H1 (cell line): ENCODE measurements at regions not wholly inside any gene's neighbourhood (a gene's known extent, or its start where the extent isn't known, plus 50 kb on each side); places are given as distances from the start of the nearest gene placed in this dataset.

ENCODE experiments used
- CTCF ChIA-PET: fragments of 300-600 bp; sonication (Branson Sonifier 250); formaldehyde crosslinking; loops from one replicate; lab custom pipeline; 2021; ENCODE audit not compliant: partially characterized antibody; lab: Charles Lee
- POLR2A ChIA-PET: fragments of 300-600 bp; sonication (Branson Sonifier 250); formaldehyde crosslinking; loops from one replicate; lab custom pipeline; 2021; ENCODE audit warnings: inconsistent platforms; ENCODE audit not compliant: partially characterized antibody; lab: Charles Lee
- DNase-seq, 2 experiments: peaks; one replicate each; pipeline versions ENCODE4 v3.0.0 to v3.0.0-alpha.2; 2010 to 2022; ENCODE audit warnings: low spot score in 2 of 2, low read depth in 1 of 2, mixed read lengths in 1 of 2
- FAIRE-seq: peaks from 2 replicates; lab custom pipeline; 2011; peaks lifted over from hg19 to GRCh38; lab: Jason Lieb, UNC
- H2AFZ ChIP-seq: 2 replicates; pipeline ENCODE4 v1.8.1; 2012; ENCODE audit warnings: low read length, inconsistent platforms
- H2AK5ac ChIP-seq: 2 replicates; pipeline ENCODE4 v1.6.1; 2013; ENCODE audit warnings: low read depth, low read length
- H2BK120ac ChIP-seq: replicated peaks from 2 replicates; pipeline ENCODE3; 2013; ENCODE audit warnings: low read depth, low read length, inconsistent platforms
- H2BK12ac ChIP-seq: 2 replicates; pipeline ENCODE4 v1.6.1; 2013; ENCODE audit warnings: low read depth, low read length
- H2BK15ac ChIP-seq: 2 replicates; pipeline ENCODE4 v1.6.1; 2013; ENCODE audit warnings: low read length
- H2BK20ac ChIP-seq: 2 replicates; pipeline ENCODE4 v1.6.1; 2013; ENCODE audit warnings: low read length
- H2BK5ac ChIP-seq: 2 replicates; pipeline ENCODE4 v1.6.1; 2013; ENCODE audit warnings: low read depth, low read length
- H3K14ac ChIP-seq: 2 replicates; pipeline ENCODE4 v1.6.1; 2013; ENCODE audit warnings: inconsistent platforms; ENCODE audit not compliant: insufficient read length
- H3K18ac ChIP-seq: 2 replicates; pipeline ENCODE4 v1.6.1; 2013; ENCODE audit warnings: low read length; ENCODE audit errors: extremely low read depth
- H3K23ac ChIP-seq: 2 replicates; pipeline ENCODE4 v1.6.1; 2013; ENCODE audit warnings: inconsistent platforms; ENCODE audit not compliant: insufficient read length
- H3K23me2 ChIP-seq: 2 replicates; pipeline ENCODE4 v1.6.1; 2013; ENCODE audit warnings: low read depth, low read length
- H3K27ac ChIP-seq: 2 replicates; pipeline ENCODE4 v1.6.1; 2011; ENCODE audit warnings: low read depth, low read length, inconsistent platforms
- H3K27me3 ChIP-seq, 4 experiments: replicated peaks in 1 of 4; 1 replicate in 1 of 4; 2 replicates in 3 of 4; pipeline versions ENCODE4 v1.6.1 to v1.8.1; 2011 to 2013; ENCODE audit warnings: low read length in 3 of 4, mild to moderate bottlenecking in 3 of 4, inconsistent platforms in 2 of 4, mixed read lengths in 2 of 4, moderate library complexity in 1 of 4; ENCODE audit not compliant: control insufficient read depth in 3 of 4, insufficient read depth in 3 of 4; ENCODE audit errors: extremely low read depth in 1 of 4
- H3K36me3 ChIP-seq, 4 experiments: 2 replicates each; pipeline versions ENCODE4 v1.6.1 to v1.8.1; 2011 to 2013; ENCODE audit warnings: mild to moderate bottlenecking in 4 of 4, low read length in 3 of 4, moderate library complexity in 2 of 4, control low read depth in 1 of 4, inconsistent platforms in 1 of 4; ENCODE audit not compliant: insufficient read depth in 4 of 4, control insufficient read depth in 2 of 4
- H3K4ac ChIP-seq: replicated peaks from 2 replicates; pipeline ENCODE3; 2013; ENCODE audit warnings: low read length, low read depth, mixed read lengths, inconsistent platforms; ENCODE audit not compliant: insufficient read length
- H3K4me1 ChIP-seq, 4 experiments: replicated peaks in 1 of 4; 1 replicate in 1 of 4; 2 replicates in 3 of 4; pipeline versions ENCODE4 v1.6.1 to v1.8.1; 2011 to 2013; ENCODE audit warnings: low read length in 3 of 4, inconsistent platforms in 2 of 4, mixed read lengths in 1 of 4; ENCODE audit not compliant: insufficient read depth in 4 of 4, control insufficient read depth in 3 of 4
- H3K4me2 ChIP-seq, 2 experiments: 2 replicates each; pipeline versions ENCODE4 v1.6.1 to v1.8.1; 2011 to 2013; ENCODE audit warnings: low read depth in 2 of 2, low read length in 2 of 2, control low read depth in 1 of 2, inconsistent platforms in 1 of 2, mild to moderate bottlenecking in 1 of 2; ENCODE audit not compliant: insufficient read depth in 1 of 2
- H3K4me3 ChIP-seq, 4 experiments: fragments of 200-600, 300-600 bp in 1 of 4; sonication (generic), shearing (Covaris generic), sonication (Bioruptor Twin) in 1 of 4; 2 replicates each; pipeline versions ENCODE4 v1.5.1 to v1.8.1; 2011 to 2016; ENCODE audit warnings: low read length in 4 of 4, low read depth in 3 of 4, control low read depth in 2 of 4, inconsistent platforms in 2 of 4, mild to moderate bottlenecking in 2 of 4, mixed read lengths in 1 of 4, moderate library complexity in 1 of 4; ENCODE audit not compliant: insufficient read depth in 2 of 4; ENCODE audit errors: extremely low read depth in 1 of 4
- H3K56ac ChIP-seq: replicated peaks from 2 replicates; pipeline ENCODE3; 2013; ENCODE audit warnings: low read depth, mild to moderate bottlenecking, mixed read lengths, low read length, inconsistent platforms; ENCODE audit not compliant: insufficient read length
- H3K79me1 ChIP-seq: 2 replicates; pipeline ENCODE4 v1.6.1; 2013; ENCODE audit warnings: low read depth, low read length, control low read depth
- H3K79me2 ChIP-seq, 2 experiments: 2 replicates each; pipeline versions ENCODE4 v1.6.1 to v1.8.1; 2012 to 2013; ENCODE audit warnings: low read length in 2 of 2, mild to moderate bottlenecking in 2 of 2, inconsistent platforms in 1 of 2; ENCODE audit not compliant: insufficient read depth in 2 of 2, control insufficient read depth in 1 of 2
- H3K9ac ChIP-seq, 4 experiments: replicated peaks in 1 of 4; 1 replicate in 1 of 4; 2 replicates in 3 of 4; pipeline versions ENCODE4 v1.6.1 to v1.8.1; 2011 to 2013; ENCODE audit warnings: low read depth in 3 of 4, low read length in 3 of 4, control low read depth in 2 of 4, mild to moderate bottlenecking in 2 of 4, moderate library complexity in 2 of 4, inconsistent platforms in 1 of 4; ENCODE audit errors: extremely low read depth in 1 of 4
- H3K9me3 ChIP-seq, 2 experiments: 2 replicates each; pipeline versions ENCODE4 v1.6.1 to v1.8.1; 2012 to 2013; ENCODE audit warnings: mild to moderate bottlenecking in 2 of 2, moderate library complexity in 2 of 2, control low read depth in 1 of 2, inconsistent platforms in 1 of 2, low read depth in 1 of 2, low read length in 1 of 2, mixed read lengths in 1 of 2; ENCODE audit not compliant: insufficient read depth in 2 of 2
- H4K20me1 ChIP-seq, 2 experiments: replicated peaks in 1 of 2; 2 replicates each; pipeline versions ENCODE3 to v1.8.1; 2011 to 2013; ENCODE audit warnings: inconsistent platforms in 2 of 2, low read length in 2 of 2, mild to moderate bottlenecking in 1 of 2; ENCODE audit not compliant: insufficient read depth in 2 of 2, control insufficient read depth in 1 of 2
- H4K5ac ChIP-seq: 2 replicates; pipeline ENCODE4 v1.6.1; 2013; ENCODE audit warnings: low read length, low read depth, mixed read lengths, inconsistent platforms; ENCODE audit not compliant: insufficient read length
- H4K8ac ChIP-seq: 2 replicates; pipeline ENCODE4 v1.8.0; 2013; ENCODE audit warnings: mild to moderate bottlenecking, moderate library complexity, low read length, inconsistent platforms; ENCODE audit not compliant: insufficient read depth; ENCODE audit errors: extremely low read depth
- H4K91ac ChIP-seq: replicated peaks from 2 replicates; pipeline ENCODE3; 2013; ENCODE audit warnings: low read length, mixed read lengths, inconsistent platforms; ENCODE audit not compliant: insufficient read length
- BACH1 ChIP-seq: IDR thresholded peaks from 2 replicates; pipeline ENCODE4 v1.6.1; 2012; ENCODE audit warnings: low read length, improper control_type of control experiment
- EP300 ChIP-seq, 2 experiments: IDR thresholded peaks; 1 replicate in 1 of 2; 2 replicates in 1 of 2; pipeline ENCODE4 v1.6.1; 2011 to 2012; ENCODE audit warnings: low read depth in 2 of 2, low read length in 2 of 2, mild to moderate bottlenecking in 2 of 2, borderline replicate concordance in 1 of 2, inconsistent platforms in 1 of 2, moderate library complexity in 1 of 2
- HDAC2 ChIP-seq, 2 experiments: fragments of 300-600 bp in 1 of 2; sonication (generic) in 1 of 2; IDR thresholded peaks; 2 replicates each; pipeline ENCODE4 v1.6.1; 2011 to 2012; ENCODE audit warnings: low read depth in 2 of 2, low read length in 2 of 2, mild to moderate bottlenecking in 2 of 2, moderate library complexity in 2 of 2, borderline replicate concordance in 1 of 2, inconsistent platforms in 1 of 2
- PHF8 ChIP-seq: fragments of 200-600 bp; sonication (generic); conservative IDR thresholded peaks from 2 replicates; pipeline ENCODE4 v1.7.1; 2012; ENCODE audit warnings: low read depth, mild to moderate bottlenecking, inconsistent platforms, low read length, moderate library complexity
- POU5F1 ChIP-seq: IDR thresholded peaks from 2 replicates; pipeline ENCODE4 v1.6.1; 2011; ENCODE audit warnings: low read depth, mild to moderate bottlenecking, low read length, moderate library complexity
- RFX5 ChIP-seq: IDR thresholded peaks from 2 replicates; pipeline ENCODE4 v1.6.1; 2011; ENCODE audit warnings: low read depth, low read length, improper control_type of control experiment, borderline replicate concordance
- SIRT6 ChIP-seq: IDR thresholded peaks from one replicate; pipeline ENCODE4 v1.7.1; 2012; ENCODE audit warnings: low read length, inconsistent platforms
- TAF1 ChIP-seq: IDR thresholded peaks from 2 replicates; pipeline ENCODE4 v1.6.1; 2011; ENCODE audit warnings: mild to moderate bottlenecking, low read depth, low read length
- TBP ChIP-seq: IDR thresholded peaks from 2 replicates; pipeline ENCODE4 v1.6.1; 2011; ENCODE audit warnings: low read depth, low read length, improper control_type of control experiment
- WGBS, 2 experiments: shearing (Covaris generic) in 1 of 2; methylation state at CpG; one replicate each; pipeline versions ENCODE4 v1.1.6 to v1.1.7; 2013 to 2015; ENCODE audit warnings: low lambda C conversion rate in 2 of 2, mixed read lengths in 2 of 2, inconsistent platforms in 1 of 2, low coverage in 1 of 2, missing lambda C conversion rate in 1 of 2; ENCODE audit not compliant: insufficient replicate concordance in 2 of 2, insufficient coverage in 1 of 2, insufficient read length in 1 of 2; ENCODE audit errors: extremely low coverage in 1 of 2, missing lambda C conversion rate in 1 of 2; 5-methylcytosine and 5-hydroxymethylcytosine counted together
- TF ChIP-seq, protein P1 (sequence below): IDR thresholded peaks from 2 replicates; pipeline ENCODE4 v1.6.1; 2011; ENCODE audit warnings: low read depth, mild to moderate bottlenecking, low read length; ENCODE audit not compliant: insufficient read depth

DNA sequence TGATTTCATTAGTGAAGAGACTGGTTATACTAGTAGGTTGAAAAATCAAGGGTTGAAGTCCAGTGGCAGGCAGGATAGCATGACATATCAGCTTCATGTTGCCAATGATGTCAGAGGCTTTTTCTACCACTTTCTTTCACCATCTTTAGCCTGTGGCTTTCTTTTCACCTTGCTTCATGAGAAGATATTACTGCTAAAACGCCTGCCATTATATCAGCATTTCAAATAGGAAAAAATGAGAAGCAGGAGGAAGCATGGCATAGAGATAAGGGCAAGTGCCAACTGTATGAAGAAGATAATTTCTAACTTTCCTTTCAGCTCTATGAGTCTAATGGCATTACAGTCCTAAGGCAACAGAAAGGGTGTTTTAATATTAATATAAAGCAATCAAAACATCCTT, 270.2 kb upstream of the SYT4 start:
- Histone ChIP-seq H2BK5ac (no peak overlapping the region), H4K91ac (no peak overlapping the region), H2BK120ac (no peak overlapping the region), H3K14ac (no peak overlapping the region), H3K4me2 (no peak overlapping the region), H3K79me1 (no peaks in the 10 kb centered on the region), H2AK5ac (no peak overlapping the region), H3K27me3 (no peaks in the 10 kb centered on the region), H3K4me3 (no peak overlapping the region), H2BK12ac (no peak overlapping the region), H3K23ac (no peak overlapping the region), H3K56ac (no peak overlapping the region), H4K5ac (no peak overlapping the region), H3K23me2 (no peaks in the 10 kb centered on the region), H3K4me1 (no peaks in the 10 kb centered on the region), H3K4ac (no peak overlapping the region), H3K79me2 (no peaks in the 10 kb centered on the region), H3K9me3 (no peaks in the 10 kb centered on the region; a peak in 1 of 4 replicates), H3K9ac (no peak overlapping the region), H2BK20ac (no peak overlapping the region), H3K18ac (no peak overlapping the region), H3K27ac (no peak overlapping the region), H2AFZ (no peak overlapping the region), H3K36me3 (no peaks in the 10 kb centered on the region), H2BK15ac (no peak overlapping the region), H4K8ac (no peak overlapping the region), H4K20me1 (no peaks in the 10 kb centered on the region)
- DNase-seq (no peak), FAIRE-seq (no peak)
- WGBS, 2 experiments = 84% methylated on average over 1 of the region's 1 CpG; no CpG with 5 or more reads in 1 of the 2 experiments
- POLR2A ChIA-PET = no interaction called here
- TF ChIP-seq TAF1 = no peak
- TF ChIP-seq BACH1 = no peak
- no peak for TF ChIP-seq PHF8
- TF ChIP-seq SIRT6 = no peak
- TF ChIP-seq HDAC2 (IDR thresholded peaks at IDR 0.05; ENCODE audit: borderline replicate concordance in 1 of 2, low read depth in 2 of 2, low read length in 2 of 2) = no peak
- no peak for TF ChIP-seq TBP
- no peak for TF ChIP-seq POU5F1
- TF ChIP-seq, protein P1, sequence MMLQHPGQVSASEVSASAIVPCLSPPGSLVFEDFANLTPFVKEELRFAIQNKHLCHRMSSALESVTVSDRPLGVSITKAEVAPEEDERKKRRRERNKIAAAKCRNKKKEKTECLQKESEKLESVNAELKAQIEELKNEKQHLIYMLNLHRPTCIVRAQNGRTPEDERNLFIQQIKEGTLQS = no peak
- TF ChIP-seq RFX5 = no peak
- no peak for TF ChIP-seq EP300 (IDR thresholded peaks at IDR 0.05; ENCODE audit: borderline replicate concordance in 1 of 2, low read depth in 2 of 2, low read length in 2 of 2)
- CTCF ChIA-PET = no interaction called here
